Bronchial epithelial cell (primary cell): ENCODE measurements at regions not wholly inside any gene's neighbourhood (a gene's known extent, or its start where the extent isn't known, plus 50 kb on each side); places are given as distances from the start of the nearest gene placed in this dataset.

Source experiments
- DNase-seq: peaks from one replicate; pipeline ENCODE4 v3.0.0-alpha.2; 2010; ENCODE audit warnings: low read depth
- FAIRE-seq: peaks from 2 replicates; lab custom pipeline; 2011; peaks lifted over from hg19 to GRCh38; lab: Jason Lieb, UNC
- H3K27me3 ChIP-seq: 2 replicates; pipeline ENCODE4 v1.5.1; 2011; ENCODE audit warnings: low read length; ENCODE audit not compliant: control insufficient read depth, insufficient read depth
- H3K36me3 ChIP-seq: 2 replicates; pipeline ENCODE4 v1.5.1; 2011; ENCODE audit warnings: low read length; ENCODE audit not compliant: control insufficient read depth, insufficient read depth
- H3K4me3 ChIP-seq: 2 replicates; pipeline ENCODE4 v1.5.1; 2011; ENCODE audit warnings: mild to moderate bottlenecking, low read depth, low read length, control low read depth
- TF ChIP-seq, protein P1 (sequence below): IDR thresholded peaks from 2 replicates; pipeline ENCODE4 v1.5.1; 2011; ENCODE audit warnings: mild to moderate bottlenecking, moderate library complexity, low read length, control low read depth, inconsistent platforms; ENCODE audit not compliant: insufficient read depth, severe bottlenecking

DNA sequence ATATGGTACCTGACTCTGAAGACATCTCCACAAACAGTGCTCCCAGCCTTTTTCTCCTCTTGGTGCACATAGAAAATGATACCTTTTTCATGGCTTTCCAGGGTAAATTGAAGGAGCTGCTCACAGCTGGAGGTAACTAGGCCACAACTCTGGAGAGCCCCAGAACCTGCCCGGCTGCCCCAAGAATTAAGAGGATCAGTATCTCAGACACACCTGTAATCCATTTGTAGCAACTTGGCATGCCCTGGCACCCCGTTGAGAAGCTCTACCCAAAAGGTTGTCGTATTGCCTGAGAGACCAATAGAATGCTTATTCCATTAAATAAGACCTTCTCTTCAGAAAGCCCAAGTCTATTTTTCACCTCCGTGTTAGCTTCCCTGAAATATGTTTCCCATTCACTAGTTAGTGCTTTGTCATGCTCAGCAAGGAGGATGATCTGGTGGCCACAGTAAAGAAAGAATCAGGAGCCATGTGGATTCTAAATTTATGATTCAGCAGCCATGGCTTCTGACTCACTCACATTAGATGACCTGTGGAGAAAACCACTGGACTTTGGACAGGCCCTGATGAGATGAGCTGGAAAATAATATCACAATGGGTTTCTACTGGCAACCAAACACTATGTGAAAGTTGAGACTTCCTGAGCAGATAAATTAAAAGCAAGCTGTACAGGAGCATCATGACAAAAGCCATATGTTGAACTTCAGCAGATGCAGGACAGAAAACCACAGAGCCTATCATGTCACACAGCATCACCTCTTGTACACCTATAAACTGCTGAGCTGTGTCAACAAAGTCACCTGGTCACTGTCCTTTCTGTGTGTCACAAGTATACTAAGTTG lies 253.3 kb upstream of the OSR1 start:
- Histone ChIP-seq H3K27me3 (no peaks in the 10 kb centered on the region), H3K4me3 (no peak overlapping the region), H3K36me3 (no peaks in the 10 kb centered on the region)
- no peak for FAIRE-seq
- TF ChIP-seq, protein P1, sequence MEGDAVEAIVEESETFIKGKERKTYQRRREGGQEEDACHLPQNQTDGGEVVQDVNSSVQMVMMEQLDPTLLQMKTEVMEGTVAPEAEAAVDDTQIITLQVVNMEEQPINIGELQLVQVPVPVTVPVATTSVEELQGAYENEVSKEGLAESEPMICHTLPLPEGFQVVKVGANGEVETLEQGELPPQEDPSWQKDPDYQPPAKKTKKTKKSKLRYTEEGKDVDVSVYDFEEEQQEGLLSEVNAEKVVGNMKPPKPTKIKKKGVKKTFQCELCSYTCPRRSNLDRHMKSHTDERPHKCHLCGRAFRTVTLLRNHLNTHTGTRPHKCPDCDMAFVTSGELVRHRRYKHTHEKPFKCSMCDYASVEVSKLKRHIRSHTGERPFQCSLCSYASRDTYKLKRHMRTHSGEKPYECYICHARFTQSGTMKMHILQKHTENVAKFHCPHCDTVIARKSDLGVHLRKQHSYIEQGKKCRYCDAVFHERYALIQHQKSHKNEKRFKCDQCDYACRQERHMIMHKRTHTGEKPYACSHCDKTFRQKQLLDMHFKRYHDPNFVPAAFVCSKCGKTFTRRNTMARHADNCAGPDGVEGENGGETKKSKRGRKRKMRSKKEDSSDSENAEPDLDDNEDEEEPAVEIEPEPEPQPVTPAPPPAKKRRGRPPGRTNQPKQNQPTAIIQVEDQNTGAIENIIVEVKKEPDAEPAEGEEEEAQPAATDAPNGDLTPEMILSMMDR = no peak
- DNase-seq = peak; percentile 77

DNA sequence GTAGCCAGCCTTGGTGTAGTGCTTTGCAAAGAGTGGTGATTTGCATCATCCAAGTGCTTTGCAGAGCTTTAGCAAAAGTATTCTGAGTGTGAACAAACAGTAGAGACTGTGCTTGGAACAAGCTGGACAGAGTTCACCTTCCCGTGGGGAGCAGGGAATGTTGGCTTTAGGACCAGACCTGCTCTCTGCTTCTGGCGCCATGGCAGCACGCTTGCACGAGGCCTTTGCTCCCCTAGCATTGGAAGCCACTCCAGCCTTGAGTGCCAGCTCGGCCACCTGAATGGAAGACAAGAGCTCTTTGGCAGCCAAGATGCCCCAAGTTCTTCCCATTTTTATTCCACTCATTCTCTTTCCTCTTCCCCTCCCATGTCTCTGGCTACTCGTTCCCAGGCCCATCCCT lies 250.8 kb upstream of the OSR1 start:
- TF ChIP-seq, protein P1 = no peak
- no peak for FAIRE-seq
- Histone ChIP-seq H3K36me3 (no peaks in the 10 kb centered on the region), H3K27me3 (no peaks in the 10 kb centered on the region), H3K4me3 (no peak overlapping the region)
- no peak for DNase-seq

DNA sequence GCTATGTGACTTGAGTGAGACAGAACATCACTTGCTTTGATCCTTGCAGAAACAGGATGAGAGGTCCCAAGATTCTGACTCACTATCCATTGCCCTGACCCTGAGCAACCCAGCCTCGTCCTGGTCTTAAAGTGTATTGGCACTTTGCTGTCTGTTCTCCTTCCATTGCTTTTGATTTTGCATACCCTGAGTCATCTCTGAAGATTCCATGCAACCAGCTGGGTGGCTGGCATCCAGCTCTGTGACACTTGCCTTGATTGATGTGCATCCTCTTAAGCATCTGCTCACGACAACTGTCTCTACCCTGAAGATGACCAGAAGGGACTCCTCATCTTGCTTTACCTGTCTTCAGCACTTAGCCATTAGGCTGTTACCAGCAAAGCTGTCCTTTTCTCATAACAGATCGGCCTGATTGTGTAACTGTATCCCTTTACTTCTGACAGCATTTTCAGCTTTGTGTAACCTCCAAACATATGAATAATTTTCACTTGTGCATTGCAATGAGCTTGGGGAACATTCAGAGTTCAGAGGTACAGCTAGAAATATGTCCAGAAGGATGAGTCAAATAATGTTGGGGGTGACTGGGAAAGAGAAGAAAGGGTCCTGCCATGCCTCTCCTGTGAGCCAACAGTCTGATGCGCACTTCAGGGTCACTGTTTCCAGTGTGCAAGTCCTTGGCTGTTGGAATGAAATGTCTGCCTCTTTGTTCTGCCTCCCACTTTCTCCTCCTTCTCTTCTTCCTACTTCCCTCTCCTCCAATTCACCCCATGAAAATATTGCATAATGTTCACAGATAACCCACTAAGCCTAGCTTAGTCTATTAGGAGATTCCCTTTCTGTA lies 249.7 kb upstream of the OSR1 start:
- no peak for FAIRE-seq
- Histone ChIP-seq H3K27me3 (no peaks in the 10 kb centered on the region), H3K4me3 (no peak overlapping the region), H3K36me3 (no peaks in the 10 kb centered on the region)
- peak; percentile 19 for DNase-seq
- TF ChIP-seq, protein P1 = no peak

DNA sequence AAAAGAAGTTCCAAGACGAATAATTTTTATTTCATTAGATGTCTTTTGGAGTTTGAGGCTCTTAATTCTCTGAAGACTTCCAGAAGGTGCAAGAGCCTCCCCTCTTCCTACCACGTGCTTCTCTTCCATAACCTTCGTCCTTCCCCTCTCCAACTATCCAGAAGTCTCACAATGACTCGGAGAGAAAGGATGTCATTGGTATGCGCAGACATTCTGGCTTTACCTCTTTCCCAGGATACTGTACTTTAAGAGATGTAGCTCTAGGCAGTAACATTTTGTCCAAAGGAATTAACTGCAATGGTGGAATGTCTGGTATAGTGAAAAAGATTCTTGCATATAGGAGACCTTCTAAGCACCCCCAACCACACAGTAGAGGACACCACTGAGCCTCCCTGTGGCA lies 249.0 kb upstream of the OSR1 start:
- no peaks in the 10 kb centered on the region for H3K36me3 ChIP-seq
- H3K27me3 ChIP-seq = no peaks in the 10 kb centered on the region
- TF ChIP-seq, protein P1 = no peak
- DNase-seq (no peak), FAIRE-seq (no peak)
- H3K4me3 ChIP-seq = no peak overlapping the region

DNA sequence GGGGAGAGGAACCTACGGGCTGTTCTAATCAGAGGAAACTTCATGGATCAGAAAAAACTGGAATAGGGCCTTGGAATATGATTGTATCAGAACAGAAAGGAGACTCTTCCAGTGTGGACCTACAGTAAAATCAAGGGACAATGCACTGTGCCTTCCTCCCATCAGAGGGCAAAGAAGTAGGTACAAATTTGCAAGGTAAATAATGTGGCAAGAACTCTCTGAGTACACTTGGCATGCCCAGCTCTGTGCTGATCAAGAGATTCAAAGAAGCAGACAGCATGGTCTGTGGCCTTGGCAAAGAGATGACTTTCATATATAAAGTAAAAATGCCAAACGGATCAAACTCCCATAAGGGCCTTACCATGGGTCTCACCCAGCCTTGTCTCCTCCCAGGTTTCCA lies 242.6 kb upstream of the OSR1 start:
- Histone ChIP-seq H3K27me3 (no peaks in the 10 kb centered on the region), H3K36me3 (no peaks in the 10 kb centered on the region), H3K4me3 (no peak overlapping the region)
- TF ChIP-seq, protein P1 = no peak
- no peak for FAIRE-seq
- no peak for DNase-seq
